Natural killer cell treated with Interleukin-12 subunit alpha and Interleukin-12 subunit beta and Interleukin-15 and Interleukin-18, amount 100 ng/mL, for 72 hours (primary cell): ENCODE measurements at regions not wholly inside any gene's neighbourhood (a gene's known extent, or its start where the extent isn't known, plus 50 kb on each side); places are given as distances from the start of the nearest gene placed in this dataset.

ENCODE experiments used
- ATAC-seq, 2 donors: fragments of 150-1000 bp; cut with Tn5 transposase in 1 of 2; sonication (Bioruptor Pico), chemical (Tn5 transposase) in 1 of 2; 2 replicates each; pipeline ENCODE4 v1.10.0; 2021
- DNase-seq: peaks from one replicate; pipeline ENCODE4 v3.0.0; 2022; ENCODE audit warnings: low spot score
- H3K27ac Mint-ChIP-seq, 2 donors: 1 replicate in 1 of 2; 2 replicates in 1 of 2; pipeline ENCODE4 v1.8.0; 2022; ENCODE audit warnings: mixed read lengths in 2 of 2, mild to moderate bottlenecking in 1 of 2, moderate library complexity in 1 of 2
- H3K27me3 Mint-ChIP-seq, 2 donors: 1 replicate in 1 of 2; 2 replicates in 1 of 2; pipeline ENCODE4 v1.8.0; 2022; ENCODE audit warnings: mixed read lengths in 2 of 2
- H3K36me3 Mint-ChIP-seq: one replicate; pipeline ENCODE4 v1.8.0; 2022; ENCODE audit warnings: mixed read lengths
- H3K4me1 Mint-ChIP-seq, 2 donors: 1 replicate in 1 of 2; 2 replicates in 1 of 2; pipeline ENCODE4 v1.8.0; 2022; ENCODE audit warnings: low read depth in 2 of 2, mixed read lengths in 2 of 2, mild to moderate bottlenecking in 1 of 2
- H3K4me3 Mint-ChIP-seq: one replicate; pipeline ENCODE4 v1.8.0; 2022; ENCODE audit warnings: mixed read lengths
- H3K9me3 Mint-ChIP-seq: 2 replicates; pipeline ENCODE4 v1.8.0; 2022; ENCODE audit warnings: mixed read lengths

- no peak overlapping the region for H3K27ac Mint-ChIP-seq
- ATAC-seq (no peak), DNase-seq (no peak)
- no peaks in the 10 kb centered on the region for H3K9me3 Mint-ChIP-seq
- H3K27me3 Mint-ChIP-seq: peaks cover 38 to 48% of the 10 kb centered on the region in 2 donors
- H3K4me3 Mint-ChIP-seq: no peak overlapping the region
- no peaks in the 10 kb centered on the region for H3K36me3 Mint-ChIP-seq
- H3K4me1 Mint-ChIP-seq: no peaks in the 10 kb centered on the region
Measured at GRCh38 chr11:113634940-113635575, 71.0 kb downstream of the TMPRSS5 start.

- no peak for ATAC-seq
- no peak for DNase-seq
- H3K4me3 Mint-ChIP-seq: no peak overlapping the region
- no peaks in the 10 kb centered on the region for H3K9me3 Mint-ChIP-seq
- H3K27ac Mint-ChIP-seq: no peak overlapping the region
- peaks cover 31 to 41% of the 10 kb centered on the region in 2 donors for H3K27me3 Mint-ChIP-seq
- no peaks in the 10 kb centered on the region for H3K4me1 Mint-ChIP-seq
- H3K36me3 Mint-ChIP-seq: no peaks in the 10 kb centered on the region
Measured at GRCh38 chr11:113632981-113633380, 73.1 kb downstream of the TMPRSS5 start.

DNA sequence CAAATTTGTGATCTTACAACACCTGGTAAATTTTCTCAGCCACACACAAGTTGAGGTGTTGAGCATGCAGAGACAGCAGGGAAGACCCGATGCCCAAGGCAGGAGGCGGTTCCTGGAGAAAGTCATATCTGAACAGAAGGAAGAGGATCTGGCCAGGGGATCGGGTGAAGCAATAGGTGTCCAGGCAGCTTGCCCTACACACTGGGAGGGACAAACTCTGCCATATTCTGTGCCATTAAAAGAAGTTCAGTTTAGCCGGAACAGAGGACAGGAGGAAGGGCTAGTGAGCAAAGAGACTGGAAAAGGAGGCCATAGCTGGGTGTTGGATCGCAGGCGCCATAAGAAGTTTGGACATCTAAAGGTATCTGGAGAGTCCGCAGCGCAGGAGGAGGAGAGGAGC is 76.5 kb downstream of the TMPRSS5 start:
- Mint-ChIP-seq H3K4me1 (no peaks in the 10 kb centered on the region), H3K27me3 (peaks cover 33 to 47% of the 10 kb centered on the region in 2 donors), H3K36me3 (no peaks in the 10 kb centered on the region), H3K9me3 (no peaks in the 10 kb centered on the region), H3K27ac (no peak overlapping the region), H3K4me3 (no peak overlapping the region)
- DNase-seq: no peak
- ATAC-seq: no peak

- H3K27ac Mint-ChIP-seq: no peak overlapping the region
- no peak overlapping the region for H3K4me3 Mint-ChIP-seq
- ATAC-seq: no peak
- peaks cover 34 to 44% of the 10 kb centered on the region in 2 donors for H3K27me3 Mint-ChIP-seq
- no peaks in the 10 kb centered on the region for H3K9me3 Mint-ChIP-seq
- no peak for DNase-seq
- H3K4me1 Mint-ChIP-seq: no peaks in the 10 kb centered on the region
- H3K36me3 Mint-ChIP-seq: no peaks in the 10 kb centered on the region
Measured at GRCh38 chr11:113628912-113629311, 77.2 kb downstream of the TMPRSS5 start.

DNA sequence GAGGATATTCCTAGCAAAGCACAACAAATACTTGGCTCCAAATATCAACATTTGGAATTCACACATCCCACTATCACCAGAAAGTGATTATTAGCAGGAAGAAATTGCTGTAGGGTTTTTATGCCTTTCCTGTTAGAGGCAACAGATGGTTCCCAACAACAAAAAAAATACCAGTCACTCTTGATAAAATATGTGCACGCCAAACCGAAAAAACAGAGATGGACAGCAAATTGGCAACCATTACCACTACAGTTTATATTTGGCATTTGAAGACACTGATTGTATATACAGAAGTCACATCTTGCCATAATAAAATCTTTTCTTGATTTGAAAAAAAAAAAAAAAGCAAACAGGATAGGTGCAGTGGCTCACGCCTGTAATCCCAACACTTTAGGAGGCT is 78.2 kb downstream of the TMPRSS5 start:
- Mint-ChIP-seq H3K9me3 (no peaks in the 10 kb centered on the region), H3K36me3 (no peaks in the 10 kb centered on the region), H3K4me3 (no peak overlapping the region), H3K4me1 (no peaks in the 10 kb centered on the region), H3K27me3 (peaks cover 37 to 48% of the 10 kb centered on the region in 2 donors), H3K27ac (no peak overlapping the region)
- DNase-seq (no peak), ATAC-seq (no peak)

- Mint-ChIP-seq H3K27me3 (peaks cover 36 to 49% of the 10 kb centered on the region in 2 donors), H3K9me3 (no peaks in the 10 kb centered on the region), H3K36me3 (no peaks in the 10 kb centered on the region), H3K27ac (no peak overlapping the region), H3K4me1 (no peaks in the 10 kb centered on the region), H3K4me3 (no peak overlapping the region)
- no peak for DNase-seq
- ATAC-seq: no peak
Measured at GRCh38 chr11:113627297-113627696, 78.8 kb downstream of the TMPRSS5 start.

DNA sequence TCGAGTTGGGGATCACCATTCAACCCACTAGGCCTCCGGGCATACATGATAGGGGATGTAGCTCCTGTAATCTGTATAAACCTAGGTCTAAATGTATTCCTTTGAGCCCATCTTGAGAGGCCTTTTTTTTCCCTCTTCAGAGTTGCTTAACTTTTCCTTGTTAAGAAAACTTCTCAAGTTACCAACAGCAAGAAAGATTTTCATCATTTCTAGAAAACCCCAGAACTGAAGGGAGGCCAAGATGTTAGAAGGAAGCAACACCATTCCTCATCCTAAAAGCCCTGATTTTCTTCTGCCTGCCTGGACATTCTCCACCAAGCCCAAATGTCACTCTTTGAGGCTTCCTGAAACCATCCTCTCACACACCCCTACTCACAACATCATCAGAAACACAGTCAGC is 79.4 kb downstream of the TMPRSS5 start:
- H3K9me3 Mint-ChIP-seq: no peaks in the 10 kb centered on the region
- no peak for DNase-seq
- peaks cover 34 to 48% of the 10 kb centered on the region in 2 donors for H3K27me3 Mint-ChIP-seq
- no peak overlapping the region for H3K27ac Mint-ChIP-seq
- no peaks in the 10 kb centered on the region for H3K4me1 Mint-ChIP-seq
- no peak for ATAC-seq
- H3K36me3 Mint-ChIP-seq: no peaks in the 10 kb centered on the region
- no peak overlapping the region for H3K4me3 Mint-ChIP-seq

DNA sequence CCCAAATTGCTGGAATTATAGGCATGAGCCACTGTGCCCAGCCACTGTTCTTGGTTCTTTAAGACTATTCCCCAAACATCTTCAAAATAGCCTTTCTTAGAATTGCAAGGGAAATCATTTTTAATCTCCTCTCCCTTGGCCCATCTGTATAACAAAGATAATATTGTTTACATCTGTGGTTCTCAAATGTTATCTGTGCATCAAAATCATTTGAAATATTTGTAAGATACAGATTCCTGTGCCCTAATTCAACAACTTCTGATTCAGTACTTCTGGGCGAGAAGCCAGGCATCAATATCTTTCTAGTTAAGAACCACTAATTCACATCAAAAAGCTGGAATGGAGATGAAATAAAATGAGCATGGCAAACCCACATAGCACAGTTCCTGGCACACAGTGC is 83.0 kb downstream of the TMPRSS5 start:
- DNase-seq (no peak), ATAC-seq (no peak)
- Mint-ChIP-seq H3K27me3 (peaks cover 23 to 30% of the 10 kb centered on the region in 2 donors), H3K4me1 (no peaks in the 10 kb centered on the region), H3K27ac (no peak overlapping the region), H3K36me3 (peaks cover 6% of the 10 kb centered on the region), H3K4me3 (no peak overlapping the region), H3K9me3 (peaks cover 6% of the 10 kb centered on the region)

GRCh38 chr11:113618360-113618759 is 87.7 kb downstream of the TMPRSS5 start:
- H3K27me3 Mint-ChIP-seq: peaks cover 29 to 39% of the 10 kb centered on the region in 2 donors

DNA sequence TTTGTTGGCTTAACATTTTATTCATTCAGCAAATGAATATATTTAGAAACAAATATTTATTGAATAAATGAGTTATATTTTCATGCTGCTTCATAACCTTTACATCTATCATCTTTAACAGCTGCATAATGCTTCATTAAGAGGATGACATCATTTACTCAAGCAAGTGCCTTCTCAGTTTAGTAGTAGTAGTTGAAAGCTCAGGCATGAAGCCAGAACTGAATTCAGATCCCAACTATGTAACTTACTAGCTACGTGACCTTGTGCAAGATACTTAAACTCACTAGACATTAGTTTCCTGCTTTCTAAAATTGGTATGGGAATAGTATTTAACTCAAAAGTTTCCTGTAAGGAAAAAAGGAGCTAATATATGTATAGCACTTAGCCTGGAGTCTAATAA is 90.3 kb downstream of the TMPRSS5 start:
- Mint-ChIP-seq H3K27me3 (peaks cover 20 to 28% of the 10 kb centered on the region in 2 donors), H3K4me3 (no peak overlapping the region)

More at GRCh38 chr11:113618360-113618759, 87.7 kb downstream of the TMPRSS5 start:
- Mint-ChIP-seq H3K4me1 (peaks cover 0 to 5% of the 10 kb centered on the region in 2 donors), H3K27ac (no peak overlapping the region), H3K36me3 (peaks cover 6% of the 10 kb centered on the region), H3K9me3 (peaks cover 6% of the 10 kb centered on the region), H3K4me3 (no peak overlapping the region)
- ATAC-seq: no peak
- DNase-seq: no peak

GRCh38 chr11:113615098-113615497 is 91.0 kb downstream of the TMPRSS5 start:
- no peak overlapping the region for H3K27ac Mint-ChIP-seq
- no peak for ATAC-seq

More for the DNA sequence above, 90.3 kb downstream of the TMPRSS5 start:
- DNase-seq: no peak
- no peak for ATAC-seq
- H3K27ac Mint-ChIP-seq: no peak overlapping the region
- peaks cover 0 to 5% of the 10 kb centered on the region in 2 donors for H3K4me1 Mint-ChIP-seq
- H3K9me3 Mint-ChIP-seq: peaks cover 6% of the 10 kb centered on the region
- H3K36me3 Mint-ChIP-seq: peaks cover 6% of the 10 kb centered on the region

DNA sequence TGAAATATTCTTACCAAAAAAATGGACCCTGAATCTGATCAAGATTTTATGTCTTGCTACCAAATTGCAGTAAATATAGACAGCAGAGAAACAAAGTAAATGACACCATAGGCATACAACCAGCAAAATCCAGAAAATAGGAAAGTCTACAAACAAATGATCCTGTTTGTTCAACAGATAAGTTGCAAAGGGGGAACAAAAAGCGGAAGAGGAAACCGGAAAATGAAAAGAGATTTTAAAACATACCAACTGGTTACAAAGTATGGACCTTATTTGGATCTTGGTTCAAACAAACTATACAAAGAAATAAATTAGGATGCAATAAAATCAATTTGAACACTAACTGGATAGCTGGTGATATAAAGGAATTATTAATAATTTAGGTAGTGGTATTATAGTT is 92.0 kb downstream of the TMPRSS5 start:
- H3K9me3 Mint-ChIP-seq: peaks cover under 1% of the 10 kb centered on the region
- H3K4me1 Mint-ChIP-seq: peaks cover 0 to 5% of the 10 kb centered on the region in 2 donors
- no peak overlapping the region for H3K4me3 Mint-ChIP-seq
- no peak for ATAC-seq
- no peak for DNase-seq
- no peak overlapping the region for H3K27ac Mint-ChIP-seq
- H3K36me3 Mint-ChIP-seq: peaks cover under 1% of the 10 kb centered on the region
- peaks cover 14 to 28% of the 10 kb centered on the region in 2 donors for H3K27me3 Mint-ChIP-seq

More at GRCh38 chr11:113615098-113615497, 91.0 kb downstream of the TMPRSS5 start:
- Mint-ChIP-seq H3K4me3 (no peak overlapping the region), H3K9me3 (peaks cover 6% of the 10 kb centered on the region), H3K4me1 (peaks cover 0 to 5% of the 10 kb centered on the region in 2 donors), H3K27me3 (peaks cover 20 to 28% of the 10 kb centered on the region in 2 donors), H3K36me3 (peaks cover 6% of the 10 kb centered on the region)
- DNase-seq: no peak

DNA sequence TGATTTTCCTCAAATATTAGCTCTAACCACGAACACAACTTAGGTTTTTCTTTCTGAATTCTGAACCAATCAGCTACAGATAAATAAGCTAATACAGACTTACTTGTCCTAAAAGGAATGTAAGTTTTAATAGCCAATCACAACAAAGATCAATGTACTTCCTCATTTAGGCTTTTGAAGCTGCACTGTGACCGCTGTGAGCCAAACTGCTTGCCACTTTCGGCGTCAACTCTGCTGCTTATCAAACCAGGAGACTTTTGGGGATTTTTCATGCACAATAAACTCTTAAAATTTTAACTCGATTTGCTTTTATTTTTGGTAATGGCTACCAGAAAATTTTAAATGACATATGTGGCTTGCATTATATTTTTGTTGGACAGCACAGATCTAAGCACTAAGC is 92.5 kb downstream of the TMPRSS5 start:
- Mint-ChIP-seq H3K4me3 (no peak overlapping the region), H3K36me3 (no peaks in the 10 kb centered on the region), H3K4me1 (peaks cover 0 to 5% of the 10 kb centered on the region in 2 donors), H3K9me3 (no peaks in the 10 kb centered on the region), H3K27ac (no peak overlapping the region), H3K27me3 (peaks cover 13 to 28% of the 10 kb centered on the region in 2 donors)
- DNase-seq: no peak
- no peak for ATAC-seq

DNA sequence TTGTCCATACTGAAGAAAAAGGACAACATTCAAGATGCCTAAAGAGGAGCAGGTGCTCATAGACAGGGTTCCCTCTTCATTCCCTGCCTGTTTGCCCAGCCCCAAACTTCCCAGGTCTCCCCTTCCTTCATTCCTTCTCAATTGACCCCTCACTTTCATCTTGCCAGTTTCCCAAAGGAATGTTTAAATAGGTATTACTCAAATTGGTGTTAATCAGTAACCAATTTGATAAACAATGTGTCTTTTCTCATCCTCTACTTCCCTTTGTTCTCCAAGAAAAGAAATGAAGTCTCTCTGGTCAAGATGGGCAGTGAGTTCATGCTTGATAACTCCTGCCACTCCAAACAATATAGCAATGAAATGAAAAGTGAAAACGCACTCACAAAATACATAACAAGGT is 101.9 kb downstream of the TMPRSS5 start:
- Mint-ChIP-seq H3K36me3 (peaks cover 8% of the 10 kb centered on the region), H3K4me3 (no peak overlapping the region), H3K27ac (no peak overlapping the region), H3K9me3 (no peaks in the 10 kb centered on the region), H3K4me1 (no peaks in the 10 kb centered on the region), H3K27me3 (peaks cover 34 to 64% of the 10 kb centered on the region in 2 donors)
- ATAC-seq: no peak
- DNase-seq: no peak
